ENCODE measurements at regions not wholly inside any gene's neighbourhood (a gene's known extent, or its start where the extent isn't known, plus 50 kb on each side); places are given as distances from the start of the nearest gene placed in this dataset.

DNA sequence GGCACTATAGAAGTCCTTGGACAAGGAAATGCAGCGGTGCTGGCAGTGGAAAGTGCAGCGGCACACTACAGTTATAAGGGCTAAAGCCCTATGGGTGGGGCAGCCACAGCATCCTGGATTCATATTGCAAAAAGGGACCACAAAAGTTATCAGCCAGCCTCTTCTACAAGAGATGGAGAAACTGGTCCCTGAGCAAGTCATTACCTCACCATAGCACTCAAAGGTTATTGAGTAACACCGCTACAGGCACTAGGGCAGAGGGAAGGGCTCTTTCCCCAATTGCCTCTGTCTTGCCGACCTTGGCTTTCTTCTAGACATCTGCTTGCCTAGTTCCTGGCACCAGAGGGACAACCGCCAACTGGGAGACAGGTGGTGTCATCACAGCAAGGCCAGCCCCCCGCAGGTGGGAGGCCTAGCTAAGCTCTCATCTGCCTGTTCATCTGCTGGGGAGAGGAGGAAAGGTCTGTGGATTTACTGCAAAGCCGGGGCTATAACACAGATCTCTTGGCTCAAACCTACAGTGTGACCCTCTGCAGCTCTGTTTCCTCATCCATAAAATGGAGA, 600.0 kb downstream of the BCOR start:
- H3K4me1 ChIP-seq (replicated peaks in 1 of 2; ENCODE audit: control insufficient read depth in 2 of 2, insufficient read depth in 2 of 2, low read length in 2 of 2): peaks cover 3 to 7% of the 10 kb centered on the region in 2 experiments; a peak in 3 of 5 replicates
- WGBS (ENCODE audit: insufficient coverage, low coverage, missing lambda C conversion rate): 23% methylated on average over 6 of the region's 7 CpGs
- H3K9ac ChIP-seq (ENCODE audit: insufficient read depth in 1 of 2, low read depth in 2 of 2, low read length in 2 of 2): no peak overlapping the region
- H3K4me3 ChIP-seq: no peak overlapping the region
- FAIRE-seq (no peak), DNase-seq (ENCODE audit: extremely low read depth in 1 of 4, low spot score in 3 of 4) (no peak), ATAC-seq (no peak)
- POLR2A ChIA-PET: no interaction called here
- BruUV-seq (replicated peaks): no TSS peak
- CTCF ChIA-PET (ENCODE audit: low intra/inter-chr PET ratio): no interaction called here
- in situ Hi-C loops (cut with MboI) (no loop called here), intact Hi-C loops (cut with micrococcal nuclease) (no loop called here)
- no peaks in the 10 kb centered on the region for H3K79me2 ChIP-seq (ENCODE audit: control insufficient read depth, insufficient read depth, low read length)
- no peaks in the 10 kb centered on the region for H3K9me1 ChIP-seq (ENCODE audit: control insufficient read depth, insufficient read depth, low read length)
- no peaks in the 10 kb centered on the region for H3K36me3 ChIP-seq (ENCODE audit: control insufficient read depth, insufficient read depth, low read length)
- no peaks in the 10 kb centered on the region for H3K9me3 ChIP-seq (replicated peaks; ENCODE audit: control insufficient read depth, insufficient read depth, low read depth, low read length)
- TF ChIP-seq NFATC3 (IDR thresholded peaks at IDR 0.05) (no peak), ZNF143 (CRISPR knock-in tag; IDR thresholded peaks at IDR 0.05) (no peak), EWSR1 (IDR thresholded peaks at IDR 0.05; ENCODE audit: borderline replicate concordance, low read depth, partially characterized antibody) (no peak), ELF4 (CRISPR knock-in tag; IDR thresholded peaks at IDR 0.05) (no peak), SRSF7 (optimal IDR thresholded peaks at IDR 0.05; ENCODE audit: low read depth, low read length) (no peak), NCOA4 (IDR thresholded peaks at IDR 0.05; ENCODE audit: partially characterized antibody) (no peak), MAFK (IDR thresholded peaks at IDR 0.05; ENCODE audit: low read length) (no peak), NUFIP1 (IDR thresholded peaks at IDR 0.05; ENCODE audit: partially characterized antibody) (no peak), RBM25 (IDR thresholded peaks at IDR 0.05; ENCODE audit: low read depth, low read length, severe bottlenecking) (no peak), POLR2B (IDR thresholded peaks at IDR 0.05; ENCODE audit: low read depth, partially characterized antibody) (no peak), SMAD2 (IDR thresholded peaks at IDR 0.05; ENCODE audit: low read depth, low read length) (no peak), CREBBP (IDR thresholded peaks at IDR 0.05; ENCODE audit: low read depth, low read length) (no peak), TRIM24 (IDR thresholded peaks at IDR 0.05) (no peak), DNMT1 (IDR thresholded peaks at IDR 0.05) (no peak), HDAC2 (IDR thresholded peaks at IDR 0.05) (no peak)
- TF ChIP-seq, protein P1, sequence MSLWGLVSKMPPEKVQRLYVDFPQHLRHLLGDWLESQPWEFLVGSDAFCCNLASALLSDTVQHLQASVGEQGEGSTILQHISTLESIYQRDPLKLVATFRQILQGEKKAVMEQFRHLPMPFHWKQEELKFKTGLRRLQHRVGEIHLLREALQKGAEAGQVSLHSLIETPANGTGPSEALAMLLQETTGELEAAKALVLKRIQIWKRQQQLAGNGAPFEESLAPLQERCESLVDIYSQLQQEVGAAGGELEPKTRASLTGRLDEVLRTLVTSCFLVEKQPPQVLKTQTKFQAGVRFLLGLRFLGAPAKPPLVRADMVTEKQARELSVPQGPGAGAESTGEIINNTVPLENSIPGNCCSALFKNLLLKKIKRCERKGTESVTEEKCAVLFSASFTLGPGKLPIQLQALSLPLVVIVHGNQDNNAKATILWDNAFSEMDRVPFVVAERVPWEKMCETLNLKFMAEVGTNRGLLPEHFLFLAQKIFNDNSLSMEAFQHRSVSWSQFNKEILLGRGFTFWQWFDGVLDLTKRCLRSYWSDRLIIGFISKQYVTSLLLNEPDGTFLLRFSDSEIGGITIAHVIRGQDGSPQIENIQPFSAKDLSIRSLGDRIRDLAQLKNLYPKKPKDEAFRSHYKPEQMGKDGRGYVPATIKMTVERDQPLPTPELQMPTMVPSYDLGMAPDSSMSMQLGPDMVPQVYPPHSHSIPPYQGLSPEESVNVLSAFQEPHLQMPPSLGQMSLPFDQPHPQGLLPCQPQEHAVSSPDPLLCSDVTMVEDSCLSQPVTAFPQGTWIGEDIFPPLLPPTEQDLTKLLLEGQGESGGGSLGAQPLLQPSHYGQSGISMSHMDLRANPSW (CRISPR knock-in tag; IDR thresholded peaks at IDR 0.05): no peak
- H4K20me1 ChIP-seq (replicated peaks; ENCODE audit: control insufficient read depth, insufficient read depth, low read length): no peaks in the 10 kb centered on the region
- no peak overlapping the region for H2AFZ ChIP-seq (ENCODE audit: low read depth, low read length)
- H3K27ac ChIP-seq (ENCODE audit: extremely low read depth, low read depth, low read length): no peak overlapping the region
- no peak overlapping the region for H3K4me2 ChIP-seq (ENCODE audit: insufficient read depth, low read length)
- H3K27me3 ChIP-seq (ENCODE audit: control insufficient read depth in 2 of 2, insufficient read depth in 2 of 2, low read length in 2 of 2): no peaks in the 10 kb centered on the region
